ENCODE measurements at regions not wholly inside any gene's neighbourhood (a gene's known extent, or its start where the extent isn't known, plus 50 kb on each side); places are given as distances from the start of the nearest gene placed in this dataset.

- TF ChIP-seq CTCF (IDR thresholded peaks at IDR 0.05; ENCODE audit: low read depth, low read length, poor library complexity, severe bottlenecking) (no peak), EZH2phosphoT487 (IDR thresholded peaks at IDR 0.05; ENCODE audit: borderline replicate concordance, low read length) (no peak)
Measured at GRCh38 chr9:27791311-27791710, 218.0 kb upstream of the C9orf72 start.

Data from DOHH2 (cell line).